Activated CD8-positive, alpha-beta T cell treated with anti-CD3 and anti-CD28 coated beads for 36 hours (primary cell): ENCODE measurements at regions not wholly inside any gene's neighbourhood (a gene's known extent, or its start where the extent isn't known, plus 50 kb on each side); places are given as distances from the start of the nearest gene placed in this dataset.

Experiments used
- ATAC-seq: fragments of 200-7000 bp; cut with Tn5 transposase; one replicate; pipeline ENCODE4 v1.10.0; 2021; ENCODE audit warnings: mild to moderate bottlenecking, moderate library complexity
- CTCF ChIA-PET: fragments of 350-600 bp; sonication (Branson Sonifier 250); formaldehyde crosslinking; loops from one replicate; lab custom pipeline; 2021; ENCODE audit warnings: antibody characterized with exemption; lab: Charles Lee
- POLR2A ChIA-PET: fragments of 350-600 bp; sonication (Branson Sonifier 250); formaldehyde crosslinking; loops from one replicate; lab custom pipeline; 2021; ENCODE audit warnings: antibody characterized with exemption; lab: Charles Lee
- DNase-seq: peaks from one replicate; pipeline ENCODE4 v3.0.0-alpha.2; 2020
- H3K27ac Mint-ChIP-seq: one replicate; pipeline ENCODE4 v1.8.0; 2021; ENCODE audit warnings: mild to moderate bottlenecking, mixed read lengths
- H3K27me3 Mint-ChIP-seq: one replicate; pipeline ENCODE4 v1.8.0; 2021; ENCODE audit warnings: mixed read lengths
- H3K36me3 Mint-ChIP-seq: one replicate; pipeline ENCODE4 v1.8.0; 2021; ENCODE audit warnings: low read depth, mixed read lengths
- H3K4me1 Mint-ChIP-seq: one replicate; pipeline ENCODE4 v1.8.0; 2021; ENCODE audit warnings: low read depth, mixed read lengths
- H3K4me3 Mint-ChIP-seq: one replicate; pipeline ENCODE4 v1.8.0; 2021; ENCODE audit warnings: mild to moderate bottlenecking, moderate library complexity, mixed read lengths
- H3K9me3 Mint-ChIP-seq: one replicate; pipeline ENCODE4 v1.8.0; 2021; ENCODE audit warnings: mixed read lengths
- CTCF ChIP-seq: fragments of 200-600 bp; IDR thresholded peaks from one replicate; pipeline ENCODE4 v1.8.0; 2022; ENCODE audit warnings: antibody characterized with exemption, mild to moderate bottlenecking
- intact Hi-C: fragments of 100-400 bp; cut with micrococcal nuclease; formaldehyde crosslinking; loops from one replicate; pipeline ENCODE4 v1.10.0; 2022

GRCh38 chr6:167474725-167475124 lies 149.8 kb downstream of the TTLL2 start:
- no peaks in the 10 kb centered on the region for H3K9me3 Mint-ChIP-seq
- ChIA-PET POLR2A (no interaction called here), CTCF (interaction anchor here (0.9 kb wide), 1 partner anchor 12 kb away, joined by 5 read pairs; no protein-coding TSS in a partner anchor)
- no peak overlapping the region for H3K4me3 Mint-ChIP-seq
- H3K4me1 Mint-ChIP-seq, result no peaks in the 10 kb centered on the region
- DNase-seq (no peak), ATAC-seq (no peak)
- no peak for TF ChIP-seq CTCF
- no peaks in the 10 kb centered on the region for H3K36me3 Mint-ChIP-seq
- intact Hi-C loops, result no loop called here
- peaks cover 4% of the 10 kb centered on the region for H3K27me3 Mint-ChIP-seq
- no peak overlapping the region for H3K27ac Mint-ChIP-seq

- H3K9me3 Mint-ChIP-seq, result no peaks in the 10 kb centered on the region
- H3K4me3 Mint-ChIP-seq, result no peak overlapping the region
- ChIA-PET CTCF (no interaction called here), POLR2A (no interaction called here)
- H3K27ac Mint-ChIP-seq, result no peak overlapping the region
- TF ChIP-seq CTCF, result no peak
- ATAC-seq (no peak), DNase-seq (no peak)
- peaks cover 7% of the 10 kb centered on the region for H3K27me3 Mint-ChIP-seq
- intact Hi-C loops, result no loop called here
- H3K4me1 Mint-ChIP-seq, result no peaks in the 10 kb centered on the region
- no peaks in the 10 kb centered on the region for H3K36me3 Mint-ChIP-seq
Measured at GRCh38 chr6:167475947-167476346, 151.1 kb downstream of the TTLL2 start.

GRCh38 chr6:167476844-167477595 lies 152.1 kb downstream of the TTLL2 start:
- no peaks in the 10 kb centered on the region for H3K4me1 Mint-ChIP-seq
- CTCF ChIA-PET, result no interaction called here
- H3K27ac Mint-ChIP-seq, result no peak overlapping the region
- H3K4me3 Mint-ChIP-seq, result no peak overlapping the region
- DNase-seq (no peak), ATAC-seq (no peak)
- TF ChIP-seq CTCF, result no peak
- no peaks in the 10 kb centered on the region for H3K9me3 Mint-ChIP-seq
- POLR2A ChIA-PET, result no interaction called here
- H3K27me3 Mint-ChIP-seq, result peaks cover 7% of the 10 kb centered on the region
- no peaks in the 10 kb centered on the region for H3K36me3 Mint-ChIP-seq
- intact Hi-C loops, result no loop called here

- ChIA-PET CTCF (no interaction called here), POLR2A (no interaction called here)
- no peak for TF ChIP-seq CTCF
- Mint-ChIP-seq H3K36me3 (no peaks in the 10 kb centered on the region), H3K4me1 (no peaks in the 10 kb centered on the region), H3K27me3 (peaks cover 7% of the 10 kb centered on the region), H3K9me3 (no peaks in the 10 kb centered on the region), H3K27ac (no peak overlapping the region), H3K4me3 (no peak overlapping the region)
- no peak for DNase-seq
- intact Hi-C loops, result no loop called here
- ATAC-seq, result no peak
Measured at GRCh38 chr6:167477688-167478087, 152.8 kb downstream of the TTLL2 start.

- no peaks in the 10 kb centered on the region for H3K4me1 Mint-ChIP-seq
- no peaks in the 10 kb centered on the region for H3K9me3 Mint-ChIP-seq
- no peak overlapping the region for H3K4me3 Mint-ChIP-seq
- no peak overlapping the region for H3K27ac Mint-ChIP-seq
- TF ChIP-seq CTCF, result no peak
- no peaks in the 10 kb centered on the region for H3K36me3 Mint-ChIP-seq
- no peak for ATAC-seq
- H3K27me3 Mint-ChIP-seq, result peaks cover 7% of the 10 kb centered on the region
- ChIA-PET CTCF (no interaction called here), POLR2A (no interaction called here)
- DNase-seq, result no peak
- intact Hi-C loops, result no loop called here
Measured at GRCh38 chr6:167479301-167479700, 154.4 kb downstream of the TTLL2 start.
